Osteocyte (in vitro differentiated cells): ENCODE measurements at regions not wholly inside any gene's neighbourhood (a gene's known extent, or its start where the extent isn't known, plus 50 kb on each side); places are given as distances from the start of the nearest gene placed in this dataset.

ENCODE experiments used
- DNase-seq: peaks from one replicate; pipeline ENCODE4 v3.0.0; 2021; ENCODE audit warnings: mixed read lengths; ENCODE audit not compliant: unreplicated experiment; ENCODE audit errors: extremely low spot score
- H3K27ac Mint-ChIP-seq: one replicate; pipeline ENCODE4 v1.8.0; 2021; ENCODE audit warnings: mild to moderate bottlenecking, mixed read lengths; ENCODE audit not compliant: unreplicated experiment
- H3K27me3 Mint-ChIP-seq: one replicate; pipeline ENCODE4 v1.8.0; 2021; ENCODE audit warnings: mixed read lengths; ENCODE audit not compliant: unreplicated experiment
- H3K36me3 Mint-ChIP-seq: one replicate; pipeline ENCODE4 v1.8.0; 2021; ENCODE audit warnings: mixed read lengths; ENCODE audit not compliant: unreplicated experiment
- H3K4me1 Mint-ChIP-seq: one replicate; pipeline ENCODE4 v1.8.0; 2021; ENCODE audit warnings: mixed read lengths; ENCODE audit not compliant: unreplicated experiment
- H3K4me3 Mint-ChIP-seq: one replicate; pipeline ENCODE4 v1.8.0; 2021; ENCODE audit warnings: mild to moderate bottlenecking, moderate library complexity, mixed read lengths; ENCODE audit not compliant: unreplicated experiment
- H3K9me3 Mint-ChIP-seq: one replicate; pipeline ENCODE4 v1.8.0; 2021; ENCODE audit warnings: mixed read lengths; ENCODE audit not compliant: unreplicated experiment
- TF ChIP-seq, protein P1 (sequence below): fragments of 200-600 bp; sonication (generic); IDR thresholded peaks from 2 replicates; pipeline ENCODE4 v1.5.0; 2021; ENCODE audit warnings: antibody characterized with exemption, mild to moderate bottlenecking, moderate library complexity

DNA sequence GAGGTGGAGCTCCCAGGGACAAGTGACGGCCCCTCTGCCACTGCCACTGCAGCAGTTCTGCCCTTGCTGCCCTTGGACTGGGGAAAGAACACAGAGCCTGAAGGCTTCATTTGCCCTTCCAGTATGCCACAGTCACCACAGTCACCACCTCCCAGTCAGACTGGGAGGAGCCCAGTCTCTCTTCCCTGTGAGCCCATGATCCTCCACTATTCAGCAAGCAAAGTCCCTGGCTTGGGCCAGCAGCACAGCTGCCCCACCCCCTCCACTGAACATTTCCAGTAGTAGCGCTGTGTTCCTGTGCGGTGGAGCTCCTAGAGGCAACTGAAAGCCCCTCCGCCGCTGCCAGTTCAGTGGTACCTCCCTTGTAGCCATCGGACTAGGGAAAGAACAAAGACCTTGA is 329.4 kb downstream of the MAN2A1 start:
- DNase-seq: no peak
- no peak overlapping the region for H3K27ac Mint-ChIP-seq
- no peak overlapping the region for H3K4me3 Mint-ChIP-seq
- H3K4me1 Mint-ChIP-seq: peaks cover 12% of the 10 kb centered on the region
- TF ChIP-seq, protein P1, sequence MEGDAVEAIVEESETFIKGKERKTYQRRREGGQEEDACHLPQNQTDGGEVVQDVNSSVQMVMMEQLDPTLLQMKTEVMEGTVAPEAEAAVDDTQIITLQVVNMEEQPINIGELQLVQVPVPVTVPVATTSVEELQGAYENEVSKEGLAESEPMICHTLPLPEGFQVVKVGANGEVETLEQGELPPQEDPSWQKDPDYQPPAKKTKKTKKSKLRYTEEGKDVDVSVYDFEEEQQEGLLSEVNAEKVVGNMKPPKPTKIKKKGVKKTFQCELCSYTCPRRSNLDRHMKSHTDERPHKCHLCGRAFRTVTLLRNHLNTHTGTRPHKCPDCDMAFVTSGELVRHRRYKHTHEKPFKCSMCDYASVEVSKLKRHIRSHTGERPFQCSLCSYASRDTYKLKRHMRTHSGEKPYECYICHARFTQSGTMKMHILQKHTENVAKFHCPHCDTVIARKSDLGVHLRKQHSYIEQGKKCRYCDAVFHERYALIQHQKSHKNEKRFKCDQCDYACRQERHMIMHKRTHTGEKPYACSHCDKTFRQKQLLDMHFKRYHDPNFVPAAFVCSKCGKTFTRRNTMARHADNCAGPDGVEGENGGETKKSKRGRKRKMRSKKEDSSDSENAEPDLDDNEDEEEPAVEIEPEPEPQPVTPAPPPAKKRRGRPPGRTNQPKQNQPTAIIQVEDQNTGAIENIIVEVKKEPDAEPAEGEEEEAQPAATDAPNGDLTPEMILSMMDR: no peak
- H3K36me3 Mint-ChIP-seq: peaks cover 3% of the 10 kb centered on the region
- H3K9me3 Mint-ChIP-seq: peaks cover 21% of the 10 kb centered on the region
- H3K27me3 Mint-ChIP-seq: no peaks in the 10 kb centered on the region

DNA sequence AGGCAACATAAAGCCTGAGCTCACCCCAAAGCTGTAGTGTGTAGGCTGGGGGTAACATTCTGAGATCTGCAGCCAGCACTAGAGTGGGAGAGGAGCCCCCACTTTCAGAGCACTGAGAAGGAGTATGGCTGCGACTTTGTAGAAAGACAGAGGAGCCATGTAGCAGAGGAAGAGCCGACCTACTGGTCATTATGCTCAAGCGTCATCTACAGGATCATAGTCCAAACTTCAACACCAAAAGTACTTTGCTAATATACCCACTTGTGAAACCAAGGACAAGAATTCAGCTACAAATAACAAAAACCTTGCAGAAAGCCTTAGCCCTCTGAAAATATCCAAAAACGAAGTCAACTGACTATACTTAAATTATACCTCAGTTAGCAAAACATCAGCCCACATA is 330.1 kb downstream of the MAN2A1 start:
- TF ChIP-seq, protein P1: no peak
- Mint-ChIP-seq H3K27ac (no peak overlapping the region), H3K27me3 (no peaks in the 10 kb centered on the region), H3K9me3 (peaks cover 21% of the 10 kb centered on the region), H3K4me3 (no peak overlapping the region), H3K4me1 (peaks cover 12% of the 10 kb centered on the region), H3K36me3 (peaks cover 3% of the 10 kb centered on the region)
- no peak for DNase-seq

DNA sequence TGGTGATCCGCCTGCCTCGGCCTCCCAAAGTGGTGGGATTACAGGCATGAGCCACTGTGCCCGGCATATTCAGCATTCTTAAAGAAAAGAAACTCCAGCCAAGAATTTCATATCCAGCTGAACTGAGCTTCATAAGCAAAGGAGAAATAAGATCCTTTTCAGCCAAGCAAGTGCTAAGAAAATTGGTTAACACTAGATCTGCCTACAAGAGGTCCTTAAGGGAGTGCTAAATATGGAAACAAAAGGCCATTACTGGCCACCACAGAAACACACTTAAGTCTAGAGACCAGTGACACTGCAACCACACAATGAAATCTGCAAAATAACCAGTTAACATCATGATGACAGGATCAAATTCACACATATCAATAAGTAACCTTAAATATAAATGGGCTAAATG is 331.5 kb downstream of the MAN2A1 start:
- TF ChIP-seq, protein P1: no peak
- H3K4me1 Mint-ChIP-seq: peaks cover 12% of the 10 kb centered on the region
- no peak overlapping the region for H3K4me3 Mint-ChIP-seq
- peaks cover 3% of the 10 kb centered on the region for H3K36me3 Mint-ChIP-seq
- DNase-seq: no peak
- H3K27ac Mint-ChIP-seq: no peak overlapping the region
- H3K9me3 Mint-ChIP-seq: peaks cover 21% of the 10 kb centered on the region
- H3K27me3 Mint-ChIP-seq: no peaks in the 10 kb centered on the region

DNA sequence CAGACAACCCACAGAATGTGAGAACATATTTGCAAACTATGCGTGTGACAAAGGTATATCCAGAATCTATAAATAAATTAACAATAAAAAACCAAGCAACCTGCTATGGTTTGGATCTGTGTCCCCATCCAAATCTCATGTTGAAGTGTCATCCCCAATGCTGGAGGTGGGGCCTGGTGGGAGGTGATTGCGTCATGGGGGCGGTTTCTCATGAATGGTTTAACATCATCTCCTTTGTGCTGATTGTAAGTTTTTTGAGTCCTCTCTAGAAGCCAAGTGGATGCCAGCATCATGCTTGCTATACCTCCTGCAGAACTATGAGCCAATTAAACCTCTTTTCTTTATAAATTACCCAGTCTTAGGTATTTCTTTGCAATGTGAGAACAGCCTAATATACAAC is 335.4 kb downstream of the MAN2A1 start:
- peaks cover 13% of the 10 kb centered on the region for H3K4me1 Mint-ChIP-seq
- TF ChIP-seq, protein P1: no peak
- peaks cover 19% of the 10 kb centered on the region for H3K9me3 Mint-ChIP-seq
- no peaks in the 10 kb centered on the region for H3K27me3 Mint-ChIP-seq
- no peak overlapping the region for H3K27ac Mint-ChIP-seq
- H3K36me3 Mint-ChIP-seq: peaks cover 3% of the 10 kb centered on the region
- DNase-seq: no peak
- no peak overlapping the region for H3K4me3 Mint-ChIP-seq

DNA sequence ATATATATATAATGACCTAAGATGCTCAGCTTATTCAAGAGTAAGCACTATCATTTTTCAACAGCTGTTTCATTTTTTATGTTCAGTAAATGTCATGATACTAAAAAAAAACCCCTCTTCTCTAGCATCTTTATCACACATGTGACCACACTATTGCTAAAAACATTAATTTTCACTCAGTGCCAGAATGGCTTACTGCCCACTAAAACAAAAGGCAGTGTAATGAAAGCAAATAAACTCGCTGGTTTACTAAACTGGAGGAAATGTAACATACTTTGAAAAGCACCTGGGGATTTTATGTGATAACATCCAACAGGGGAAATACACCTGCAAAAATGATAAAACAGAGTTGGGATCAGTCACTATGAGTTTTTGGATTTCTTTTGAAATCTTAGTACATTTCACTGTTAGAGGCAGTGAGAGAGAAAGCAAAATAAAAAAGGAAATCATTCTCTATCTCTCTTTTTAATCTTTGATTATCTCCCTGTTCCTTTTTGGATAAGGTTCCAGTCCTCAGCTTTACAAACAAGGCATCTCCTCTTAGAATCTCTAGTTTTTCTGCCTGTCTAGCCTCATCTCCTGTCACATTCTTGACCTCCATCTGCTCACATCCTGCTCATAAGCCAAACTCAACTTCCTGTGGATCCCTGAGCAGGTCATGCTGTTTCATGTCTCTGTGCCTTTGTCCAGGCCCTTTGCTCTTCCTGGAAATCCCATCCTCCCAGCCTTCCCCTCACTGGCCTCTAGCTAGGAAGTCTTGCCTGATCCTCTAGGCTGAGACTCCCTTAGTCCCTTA is 338.0 kb downstream of the MAN2A1 start:
- Mint-ChIP-seq H3K27me3 (no peaks in the 10 kb centered on the region), H3K27ac (peak overlapping the region; percentile 40), H3K36me3 (peaks cover 3% of the 10 kb centered on the region), H3K4me3 (no peak overlapping the region), H3K4me1 (peaks cover 11% of the 10 kb centered on the region), H3K9me3 (peaks cover 4% of the 10 kb centered on the region)
- no peak for DNase-seq
- TF ChIP-seq, protein P1: no peak
